ENCODE measurements at regions not wholly inside any gene's neighbourhood (a gene's known extent, or its start where the extent isn't known, plus 50 kb on each side); places are given as distances from the start of the nearest gene placed in this dataset.

DNA sequence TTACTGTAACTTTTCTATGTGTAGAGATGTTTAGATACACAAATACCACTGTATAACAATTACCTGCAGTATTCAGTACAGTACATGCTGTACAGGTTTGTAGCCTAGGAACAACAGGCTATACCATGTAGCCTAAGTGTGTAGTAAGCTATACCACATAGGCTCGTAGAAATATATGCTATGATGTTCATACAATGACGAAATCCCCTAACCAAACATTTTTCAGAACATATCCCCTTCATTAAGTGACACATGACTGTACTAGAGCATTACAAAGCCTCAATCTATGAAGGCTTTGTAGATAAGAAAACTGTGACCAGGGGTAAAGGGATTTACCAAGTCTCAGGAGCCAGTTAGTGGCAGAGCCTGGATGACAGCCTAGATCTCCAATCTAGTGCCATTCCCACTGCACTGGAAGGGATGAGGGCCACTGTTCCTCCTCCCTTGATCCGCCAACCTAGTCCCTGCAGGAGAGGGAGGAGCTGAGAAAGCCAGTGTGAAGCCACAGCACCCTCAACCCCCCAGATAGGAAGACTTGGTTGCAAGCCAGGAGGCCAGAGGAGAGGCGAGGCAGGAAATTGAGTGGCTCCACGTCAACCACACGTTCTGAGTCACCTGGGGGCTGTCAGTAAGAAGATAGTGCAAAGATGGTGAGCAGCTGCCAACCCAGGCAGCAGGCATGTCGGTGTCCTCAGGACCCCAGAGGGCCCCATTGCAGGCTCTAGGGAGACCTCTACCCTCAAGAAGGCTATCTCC is 227.7 kb downstream of the BCOR start:
- H3K27me3 ChIP-seq, result no peaks in the 10 kb centered on the region
- no peaks in the 10 kb centered on the region for H3K4me1 ChIP-seq
- TF ChIP-seq CTCF (IDR thresholded peaks at IDR 0.05), result no peak
- H3K36me3 ChIP-seq, result no peaks in the 10 kb centered on the region
- no peak overlapping the region for H3K4me3 ChIP-seq
- no peaks in the 10 kb centered on the region for H3K9me3 ChIP-seq
- DNase-seq (ENCODE audit: low spot score), result no peak
- no peak overlapping the region for H3K27ac ChIP-seq

GRCh38 chrX:39871648-39872047 is 226.1 kb downstream of the BCOR start:
- Histone ChIP-seq H3K36me3 (no peaks in the 10 kb centered on the region), H3K27me3 (no peaks in the 10 kb centered on the region), H3K4me3 (no peak overlapping the region), H3K9me3 (no peaks in the 10 kb centered on the region), H3K4me1 (no peaks in the 10 kb centered on the region), H3K27ac (no peak overlapping the region)
- no peak for TF ChIP-seq CTCF (IDR thresholded peaks at IDR 0.05)
- no peak for DNase-seq (ENCODE audit: low spot score)

GRCh38 chrX:39873117-39873516 is 224.6 kb downstream of the BCOR start:
- H3K4me3 ChIP-seq, result no peak overlapping the region
- no peaks in the 10 kb centered on the region for H3K36me3 ChIP-seq
- H3K9me3 ChIP-seq, result no peaks in the 10 kb centered on the region
- no peak for DNase-seq (ENCODE audit: low spot score)
- no peak overlapping the region for H3K27ac ChIP-seq
- H3K4me1 ChIP-seq, result no peaks in the 10 kb centered on the region
- no peaks in the 10 kb centered on the region for H3K27me3 ChIP-seq
- no peak for TF ChIP-seq CTCF (IDR thresholded peaks at IDR 0.05)

- Histone ChIP-seq H3K4me3 (no peak overlapping the region), H3K27me3 (no peaks in the 10 kb centered on the region), H3K9me3 (no peaks in the 10 kb centered on the region), H3K4me1 (no peaks in the 10 kb centered on the region), H3K36me3 (no peaks in the 10 kb centered on the region), H3K27ac (no peak overlapping the region)
- no peak for DNase-seq (ENCODE audit: low spot score)
- no peak for TF ChIP-seq CTCF (IDR thresholded peaks at IDR 0.05)
Measured at GRCh38 chrX:39874202-39874816, 223.4 kb downstream of the BCOR start.

- no peaks in the 10 kb centered on the region for H3K4me1 ChIP-seq
Measured at GRCh38 chrX:39875834-39876628, 221.7 kb downstream of the BCOR start.

More at GRCh38 chrX:39875834-39876628, 221.7 kb downstream of the BCOR start:
- H3K36me3 ChIP-seq, result no peaks in the 10 kb centered on the region
- no peak overlapping the region for H3K27ac ChIP-seq
- H3K27me3 ChIP-seq, result no peaks in the 10 kb centered on the region
- no peak for TF ChIP-seq CTCF (IDR thresholded peaks at IDR 0.05)
- H3K4me3 ChIP-seq, result no peak overlapping the region
- DNase-seq (ENCODE audit: low spot score), result no peak
- H3K9me3 ChIP-seq, result no peaks in the 10 kb centered on the region

Measured in right atrium auricular region (tissue), 2 donors.